NCI-H2196 treated with DMSO at 0.1 percent for 48 hours (cell line): ENCODE measurements at regions not wholly inside any gene's neighbourhood (a gene's known extent, or its start where the extent isn't known, plus 50 kb on each side); places are given as distances from the start of the nearest gene placed in this dataset.
"Not testable (repeated sequence)": the region's sequence is repeated elsewhere in the genome, so short reads cannot be mapped to it uniquely, and the experiment has no call there.

ENCODE experiments used
- DNase-seq: peaks from one replicate; lab custom pipeline; 2025; ENCODE audit not compliant: unreplicated experiment; lab: John Stamatoyannopoulos, UW

DNA sequence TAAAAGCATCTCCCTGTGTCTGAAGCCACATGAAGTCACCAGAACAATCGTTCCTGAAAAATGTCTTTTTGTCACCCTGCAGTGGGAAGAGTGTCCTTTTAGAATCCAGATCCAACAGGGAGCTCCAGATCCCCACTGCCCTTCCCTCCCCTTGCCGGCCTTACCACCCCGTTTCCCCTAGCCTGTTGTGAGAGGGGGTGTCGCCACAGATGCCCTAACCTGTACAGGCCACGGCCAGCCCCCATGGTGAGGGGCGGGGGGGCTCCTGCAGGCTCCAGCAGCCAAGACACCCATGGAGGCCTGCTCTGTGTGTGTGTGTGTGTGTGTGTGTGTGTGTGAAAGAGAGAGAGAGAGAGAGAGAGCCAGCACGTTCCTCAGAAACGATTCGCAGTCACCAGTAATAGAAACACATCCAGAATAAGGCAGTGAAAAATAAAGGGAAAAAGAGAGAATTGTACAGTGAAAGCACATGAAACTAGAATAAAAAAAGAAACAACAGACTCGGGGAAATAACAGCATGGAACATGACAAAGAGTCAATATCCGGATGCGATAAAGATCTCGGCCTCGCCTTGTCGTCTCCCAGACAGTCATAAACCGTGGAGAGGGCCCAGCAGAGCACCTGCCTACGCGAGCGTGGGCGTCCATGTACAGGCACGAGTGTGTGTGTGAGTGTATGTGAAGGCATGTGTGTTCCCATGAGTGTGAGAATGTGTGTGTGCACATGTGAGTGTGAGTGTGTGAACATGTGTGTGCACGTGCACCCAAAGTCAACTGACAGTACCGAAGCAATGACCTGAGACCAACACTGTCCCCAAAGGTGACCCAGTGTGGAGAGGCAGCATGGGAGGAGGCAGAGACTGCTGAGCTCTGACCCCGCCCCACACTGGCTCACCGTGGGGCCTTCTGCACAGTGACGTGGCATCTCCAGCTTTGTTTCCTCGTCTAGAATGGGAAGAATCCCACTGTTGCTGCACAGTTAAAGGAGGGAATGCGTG lies 303.8 kb downstream of the NPHP4 start:
- DNase-seq: no peak

DNA sequence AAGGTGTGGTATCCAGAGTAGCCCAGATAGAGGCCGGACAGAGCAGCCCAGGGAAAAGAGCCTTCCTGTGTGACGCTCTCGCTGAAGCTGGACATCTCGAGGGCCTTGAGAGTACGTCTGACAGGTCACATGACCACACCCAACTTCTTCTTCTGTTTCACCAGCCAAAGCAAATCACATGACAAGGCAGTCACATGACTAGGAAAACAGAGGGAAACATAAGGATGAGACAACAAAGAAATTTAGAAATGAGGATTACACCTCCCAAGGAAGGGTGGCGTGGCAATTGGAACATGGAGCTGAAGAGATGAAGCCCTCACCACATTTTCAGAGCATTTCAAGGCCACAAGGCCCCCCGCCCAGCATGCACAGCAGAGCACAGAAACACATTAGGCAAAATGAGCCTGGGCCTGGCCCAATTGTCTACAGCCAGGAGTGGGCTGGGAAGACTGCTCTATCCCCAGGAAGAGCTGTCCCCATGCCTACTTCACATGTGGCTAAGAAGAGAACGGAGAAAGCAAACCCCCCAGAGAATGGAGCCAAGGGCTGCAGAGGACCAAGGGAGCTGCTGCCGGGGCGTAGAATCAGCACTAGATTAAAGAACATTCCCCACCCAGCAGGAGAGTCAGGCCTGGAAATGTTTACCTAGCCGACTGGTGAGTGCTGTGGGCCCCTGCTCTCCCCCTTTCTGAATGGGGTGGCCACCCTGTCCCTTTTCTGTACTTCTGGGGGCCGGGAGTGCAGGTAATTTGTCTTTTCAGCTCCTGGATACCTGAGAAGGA lies 305.1 kb downstream of the NPHP4 start:
- DNase-seq: no peak

DNA sequence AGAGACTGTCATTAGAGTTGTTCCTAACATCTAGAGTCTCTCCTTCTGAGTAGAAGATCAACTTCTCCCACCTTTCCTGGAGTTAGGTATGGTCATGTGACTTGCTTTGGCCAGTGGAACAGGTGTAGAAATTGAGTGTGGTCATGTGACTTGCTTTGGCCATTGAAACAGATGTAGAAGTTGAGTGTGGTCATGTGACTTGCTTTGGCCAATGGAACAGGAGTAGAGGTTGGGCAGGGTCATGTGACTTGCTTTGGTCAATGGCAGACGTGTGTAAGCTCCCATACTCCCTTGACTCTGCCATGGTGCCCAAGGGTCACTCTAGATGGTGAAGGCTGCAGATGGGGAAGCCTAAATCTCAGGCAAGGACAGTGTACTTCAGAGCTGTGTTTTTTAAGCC lies 306.0 kb downstream of the NPHP4 start:
- DNase-seq: no peak

DNA sequence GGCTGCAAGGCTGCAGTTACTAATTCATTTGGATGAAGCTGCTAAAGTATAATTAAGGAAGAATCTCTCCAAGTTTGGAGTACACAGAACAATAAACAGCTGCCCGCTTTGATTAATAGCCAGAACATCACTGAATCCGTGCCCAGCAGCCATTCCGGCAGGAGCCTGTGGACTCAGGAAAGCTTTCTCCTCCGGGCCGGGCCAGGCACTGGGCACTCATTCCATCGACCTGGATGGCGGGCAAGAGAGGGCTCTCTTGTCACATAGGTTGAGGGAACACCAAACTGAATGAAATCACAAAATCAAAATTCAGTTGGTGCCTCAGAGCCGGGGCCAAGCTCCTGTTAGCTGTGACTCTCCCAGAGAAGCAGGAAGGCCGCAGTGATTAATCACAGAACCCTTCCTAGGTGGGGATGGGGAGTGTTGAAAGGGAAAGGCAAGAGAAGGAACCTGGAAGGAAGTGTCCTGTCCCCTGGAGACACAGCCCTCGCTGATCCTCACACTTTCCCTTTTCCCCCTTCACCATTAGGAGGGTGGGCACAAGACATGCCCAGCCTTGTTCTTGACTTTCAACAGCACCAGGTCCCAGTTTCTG lies 306.7 kb downstream of the NPHP4 start:
- DNase-seq: no peak

DNA sequence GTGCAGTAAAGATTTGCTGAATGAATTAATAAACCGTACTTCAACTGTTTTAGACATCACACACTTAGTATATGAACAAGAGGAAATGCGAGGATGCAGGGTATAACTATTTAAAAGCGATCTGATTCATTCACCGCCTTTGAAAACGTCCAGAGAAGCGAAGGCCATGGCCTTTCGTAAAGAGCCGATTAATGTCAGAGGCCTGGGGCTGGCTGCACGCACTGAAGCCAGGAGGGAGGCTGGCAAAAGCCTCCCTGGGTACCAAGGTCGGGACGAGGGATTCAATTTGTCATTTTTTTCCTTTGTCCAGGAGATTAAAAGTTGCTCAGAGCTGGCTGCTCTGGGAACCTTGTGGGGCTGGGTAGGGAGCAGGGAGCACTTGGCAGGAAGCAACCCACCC lies 307.4 kb downstream of the NPHP4 start:
- DNase-seq: no peak

DNA sequence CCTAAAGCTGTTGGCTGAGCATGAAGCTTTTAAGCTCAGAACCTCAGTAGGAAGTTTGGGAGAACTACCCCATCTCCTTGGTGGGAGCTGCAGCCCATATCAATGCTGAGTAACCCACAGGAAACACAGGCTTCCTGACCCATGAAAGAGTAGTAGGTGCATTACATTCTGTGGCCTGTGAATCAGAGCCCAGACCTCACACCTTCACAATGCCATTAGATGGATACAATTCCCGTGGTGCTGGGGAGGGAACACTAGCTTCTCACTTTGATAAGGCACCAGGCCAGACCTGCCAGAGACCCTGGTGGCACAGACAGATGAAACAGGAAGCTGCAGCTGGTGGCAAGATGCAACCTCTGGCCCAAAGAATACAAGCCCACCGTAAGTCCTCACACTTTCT lies 308.8 kb downstream of the NPHP4 start:
- no peak for DNase-seq

DNA sequence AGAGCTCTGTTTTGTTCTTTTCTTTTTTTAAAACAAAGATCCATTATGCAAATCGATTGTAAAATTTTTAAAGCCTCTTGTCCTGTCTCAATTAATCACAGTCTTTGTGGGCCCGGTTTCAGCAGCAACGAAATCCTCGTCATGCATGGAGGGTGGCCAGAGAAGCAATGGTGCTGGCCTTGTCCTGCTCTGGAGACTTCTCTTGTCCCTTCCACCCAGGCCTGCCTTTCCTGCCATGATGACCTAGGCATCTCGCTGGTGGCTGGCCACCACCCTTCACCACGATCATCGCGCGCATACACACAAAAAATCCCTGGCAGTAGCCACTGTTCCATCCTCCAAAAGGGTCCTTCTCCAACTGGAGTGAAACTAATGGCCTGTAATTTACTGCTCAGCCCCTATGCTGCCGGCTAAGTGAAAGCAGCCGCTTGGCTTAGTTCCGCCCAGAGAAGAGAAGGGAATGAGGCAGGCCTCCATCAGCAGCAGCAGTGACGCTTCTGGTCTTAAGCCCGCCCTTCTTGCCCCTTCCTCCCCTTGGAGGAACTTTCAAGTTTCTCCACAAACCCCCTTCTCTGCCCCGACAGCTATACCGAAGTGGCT lies 309.5 kb downstream of the NPHP4 start:
- DNase-seq: no peak

DNA sequence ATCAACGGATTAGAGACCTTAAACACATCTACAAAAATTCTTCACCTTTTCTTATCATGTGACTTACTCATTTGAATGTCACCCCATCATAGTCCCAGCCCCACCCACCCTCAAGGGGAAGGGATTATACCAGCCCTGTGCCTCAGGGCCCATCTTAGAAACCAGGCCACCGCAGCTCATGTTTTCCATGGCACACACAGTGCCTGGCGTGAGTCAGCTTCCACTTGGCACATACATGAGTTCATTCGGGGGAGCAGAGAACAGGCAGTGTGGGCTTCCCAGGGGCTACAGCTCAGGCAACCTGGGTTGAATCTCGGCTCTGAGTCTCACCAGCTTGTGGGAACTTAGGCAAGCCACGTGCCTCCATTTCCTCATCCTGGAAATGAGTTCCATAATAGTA lies 310.6 kb downstream of the NPHP4 start:
- DNase-seq: no peak

DNA sequence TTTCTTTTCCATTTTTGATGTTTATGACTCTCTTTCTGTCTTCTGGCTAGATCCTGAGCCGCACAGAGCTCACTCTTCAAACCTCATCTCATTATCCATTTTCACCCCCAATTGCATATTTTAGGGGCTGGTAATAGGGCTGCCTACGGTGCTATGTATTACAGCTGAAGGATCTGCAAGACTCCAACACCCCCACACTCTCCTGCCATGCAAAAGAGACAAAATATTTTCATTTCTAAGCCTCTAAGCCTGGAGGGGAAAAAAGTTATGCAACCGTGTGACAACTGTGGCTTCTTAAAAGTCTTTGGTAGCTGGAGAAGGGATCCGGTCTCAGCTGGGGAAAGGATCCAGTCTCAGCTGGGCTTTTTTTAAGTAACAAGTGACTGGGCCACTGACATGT lies 311.6 kb downstream of the NPHP4 start:
- DNase-seq: no peak

DNA sequence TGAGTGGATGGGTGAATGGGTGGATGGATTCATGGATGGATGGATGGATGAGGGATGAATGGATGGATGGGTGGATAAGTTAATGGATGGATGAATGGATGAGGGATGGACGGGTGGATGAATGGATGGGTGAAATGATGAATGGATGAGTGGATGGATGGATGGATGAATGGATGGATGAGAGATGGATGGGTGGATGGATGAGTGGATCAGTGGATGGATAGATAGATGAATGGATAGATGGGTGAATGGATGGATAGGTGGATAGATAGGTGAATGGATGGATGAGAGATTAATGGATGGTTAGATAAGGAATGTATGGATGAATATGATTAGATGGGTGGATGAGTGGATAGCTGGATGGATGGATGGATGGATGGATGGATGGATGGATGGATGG lies 313.5 kb downstream of the NPHP4 start:
- no peak for DNase-seq

DNA sequence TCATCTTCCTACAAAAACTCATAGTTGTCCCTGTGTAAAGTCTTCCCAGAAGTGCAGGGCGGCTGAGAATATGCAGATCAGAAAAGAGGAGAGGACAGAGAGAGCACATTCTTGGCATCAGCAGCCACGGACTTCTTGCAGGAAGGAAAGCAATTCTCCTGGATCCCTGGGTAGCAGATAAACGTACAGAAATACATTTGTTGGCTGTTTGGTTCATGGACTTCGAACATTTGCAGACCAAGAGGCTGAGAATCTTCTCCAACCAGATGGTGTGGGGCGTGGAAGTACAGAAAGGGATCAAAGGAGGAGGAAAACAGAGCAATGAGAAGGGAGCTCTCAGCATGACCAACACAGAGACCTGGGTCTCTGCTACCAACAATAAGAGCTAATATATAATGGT lies 319.9 kb downstream of the NPHP4 start:
- not testable (repeated sequence) for DNase-seq

DNA sequence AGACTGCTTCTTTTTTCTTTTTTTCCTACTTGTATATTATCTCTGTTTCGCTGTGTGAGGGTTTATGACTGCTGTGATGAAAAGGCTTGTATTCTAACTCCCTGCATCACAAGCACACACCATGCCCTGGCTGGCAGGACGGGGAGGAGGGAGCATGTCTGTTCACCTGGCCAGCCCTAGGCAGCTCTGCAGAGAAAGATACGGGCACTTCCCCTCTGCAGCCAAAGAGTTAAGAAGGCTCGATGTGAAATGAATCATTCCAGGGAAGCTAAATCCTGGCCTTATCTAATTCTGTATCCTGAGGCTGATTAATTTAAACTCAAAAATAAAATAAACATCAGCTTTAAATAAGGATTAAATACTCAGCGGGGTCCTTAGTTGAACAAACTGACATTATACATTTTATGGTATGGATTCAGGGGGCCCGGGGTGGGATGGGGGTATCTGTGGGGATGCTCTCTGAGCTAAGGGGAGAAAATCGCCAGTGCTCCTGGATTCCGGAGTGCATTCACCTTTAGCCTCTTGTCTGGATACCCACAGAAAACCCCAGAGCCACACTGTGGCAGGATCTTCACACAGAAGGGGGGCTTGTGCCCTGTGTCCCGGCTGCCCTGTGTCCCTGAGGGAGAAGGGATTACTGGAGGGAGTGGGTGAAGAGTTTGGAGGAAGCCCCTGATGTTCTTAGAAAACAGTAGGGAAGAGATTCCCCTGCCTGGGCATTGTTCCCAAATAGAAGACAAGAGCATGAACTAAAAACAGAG lies 321.5 kb downstream of the NPHP4 start:
- DNase-seq: no peak

DNA sequence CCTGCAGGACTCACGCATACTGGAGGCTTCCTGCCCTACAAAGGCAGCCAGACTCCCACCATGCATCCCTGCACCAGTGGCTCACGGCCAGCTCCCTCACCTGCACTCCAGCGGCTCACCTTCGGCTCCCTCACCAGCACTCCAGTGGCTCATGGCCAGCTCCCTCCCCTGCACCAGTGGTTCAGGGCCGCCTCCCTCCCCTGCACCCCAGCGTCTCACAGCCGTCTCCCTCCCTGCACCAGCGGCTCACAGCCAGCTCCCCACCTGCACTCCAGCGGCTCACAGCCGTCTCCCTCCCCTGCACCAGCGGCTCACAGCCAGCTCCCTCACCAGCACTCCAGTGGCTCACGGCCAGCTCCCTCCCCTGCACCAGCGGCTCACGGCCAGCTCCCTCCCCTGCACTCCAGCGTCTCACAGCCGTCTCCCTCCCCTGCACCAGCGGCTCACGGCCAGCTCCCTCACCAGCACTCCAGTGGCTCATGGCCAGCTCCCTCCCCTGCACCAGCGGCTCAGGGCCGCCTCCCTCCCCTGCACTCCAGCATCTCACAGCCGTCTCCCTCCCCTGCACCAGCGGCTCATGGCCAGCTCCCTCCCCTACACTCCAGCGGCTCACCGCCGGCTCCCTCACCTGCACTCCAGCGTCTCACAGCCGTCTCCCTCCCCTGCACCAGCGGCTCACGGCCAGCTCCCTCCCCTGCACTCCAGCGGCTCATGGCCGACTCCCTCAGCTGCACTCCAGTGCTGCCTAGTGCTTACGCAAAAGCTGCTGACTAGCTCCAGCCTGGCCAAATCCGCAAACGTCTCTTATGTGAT lies 324.5 kb downstream of the NPHP4 start:
- DNase-seq: peak; percentile 46

DNA sequence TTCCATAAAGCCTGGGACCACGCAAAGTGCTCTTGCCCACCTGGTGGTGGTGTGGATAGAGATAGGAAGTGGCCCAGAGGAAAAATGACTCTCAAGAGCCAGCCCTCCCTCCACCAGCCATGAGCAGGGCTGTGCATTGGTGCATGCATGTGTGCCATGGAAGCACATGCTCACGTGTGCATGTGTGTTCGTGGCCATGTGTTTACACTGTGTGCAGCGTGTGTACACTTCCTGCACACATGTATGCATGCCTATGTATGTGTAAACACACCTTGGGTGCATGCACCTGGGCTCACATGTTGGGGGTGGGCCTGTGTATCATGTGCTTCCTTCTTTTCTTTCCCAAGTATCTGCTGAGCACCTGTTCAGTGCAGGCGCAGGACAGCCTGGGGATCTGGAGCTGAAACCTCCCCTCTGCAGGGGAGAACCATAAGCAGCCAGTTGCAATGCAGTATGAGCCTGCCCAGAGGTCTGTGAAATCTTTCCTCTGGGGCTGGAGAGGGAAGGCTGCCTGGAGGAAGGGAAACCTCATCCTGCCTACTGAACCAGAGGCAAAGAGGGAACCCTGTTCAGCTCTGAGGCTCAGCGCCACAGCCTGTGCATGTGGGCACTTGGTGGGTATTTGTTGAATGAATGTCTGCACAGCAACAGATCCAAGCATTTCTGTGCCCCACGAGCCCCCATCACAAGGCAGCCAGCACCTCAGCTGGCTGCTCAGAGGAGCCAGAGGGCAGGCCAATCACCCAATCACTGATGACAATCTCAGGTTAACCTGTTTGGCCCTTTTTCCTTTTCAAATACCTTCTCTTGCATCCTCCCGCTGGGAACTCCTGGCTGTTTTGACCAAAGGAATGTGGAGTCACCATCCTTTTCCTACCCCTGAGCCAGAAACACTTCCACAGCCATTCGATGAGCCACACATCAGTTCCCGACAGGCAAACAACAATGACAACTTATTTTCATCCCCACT lies 327.0 kb downstream of the NPHP4 start:
- DNase-seq: no peak

DNA sequence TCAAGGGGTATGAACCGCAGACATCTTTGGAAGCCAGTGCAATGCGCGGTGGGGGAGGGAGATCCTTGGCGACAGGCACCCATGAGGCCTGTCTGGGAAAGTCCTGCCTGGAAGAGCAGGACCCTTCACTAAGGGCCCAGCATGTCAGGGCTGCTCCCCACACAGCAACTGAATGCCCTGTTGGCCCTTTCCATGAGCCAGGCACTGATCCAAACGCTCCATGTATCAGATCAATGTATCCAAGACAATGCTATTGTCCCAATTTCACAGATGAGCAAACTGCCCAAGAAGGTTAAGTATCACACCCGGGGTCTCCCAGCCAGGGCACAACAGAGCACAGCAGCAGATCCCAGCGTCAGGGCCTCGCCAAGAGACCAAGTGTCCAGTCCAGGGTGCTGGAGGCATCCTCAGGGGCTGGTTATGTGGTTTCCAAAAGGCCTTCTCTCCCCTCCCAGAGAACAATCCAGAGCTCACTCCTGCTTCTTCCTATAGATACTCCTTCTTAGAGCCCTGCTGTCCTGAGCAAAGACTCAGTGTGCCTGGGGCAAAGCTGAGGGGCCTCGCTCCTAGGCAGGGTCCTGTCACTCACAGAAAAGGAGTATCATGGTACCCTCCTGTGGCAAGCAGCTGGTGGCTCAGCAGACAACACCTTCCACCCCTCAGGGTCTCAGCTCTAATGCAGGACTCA lies 328.0 kb downstream of the NPHP4 start:
- DNase-seq: no peak

DNA sequence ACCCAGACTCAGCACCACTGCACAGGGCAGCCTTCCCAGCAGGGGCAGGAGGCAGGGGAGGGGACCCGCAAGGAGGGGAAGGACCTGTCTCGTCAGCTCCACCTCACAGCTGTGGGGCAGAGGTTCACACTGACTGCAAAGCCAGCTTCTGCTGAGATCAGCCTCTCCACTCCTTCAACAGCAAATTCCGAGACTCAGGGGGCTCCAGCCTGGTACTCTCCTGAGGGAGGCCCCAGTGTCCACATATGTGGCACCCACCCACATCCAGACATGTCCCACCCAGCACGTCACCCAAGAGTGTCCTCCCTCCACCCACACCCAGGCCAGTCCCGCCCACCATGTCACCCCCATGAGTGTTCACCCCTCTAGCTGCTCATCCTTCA lies 329.5 kb downstream of the NPHP4 start:
- no peak for DNase-seq

DNA sequence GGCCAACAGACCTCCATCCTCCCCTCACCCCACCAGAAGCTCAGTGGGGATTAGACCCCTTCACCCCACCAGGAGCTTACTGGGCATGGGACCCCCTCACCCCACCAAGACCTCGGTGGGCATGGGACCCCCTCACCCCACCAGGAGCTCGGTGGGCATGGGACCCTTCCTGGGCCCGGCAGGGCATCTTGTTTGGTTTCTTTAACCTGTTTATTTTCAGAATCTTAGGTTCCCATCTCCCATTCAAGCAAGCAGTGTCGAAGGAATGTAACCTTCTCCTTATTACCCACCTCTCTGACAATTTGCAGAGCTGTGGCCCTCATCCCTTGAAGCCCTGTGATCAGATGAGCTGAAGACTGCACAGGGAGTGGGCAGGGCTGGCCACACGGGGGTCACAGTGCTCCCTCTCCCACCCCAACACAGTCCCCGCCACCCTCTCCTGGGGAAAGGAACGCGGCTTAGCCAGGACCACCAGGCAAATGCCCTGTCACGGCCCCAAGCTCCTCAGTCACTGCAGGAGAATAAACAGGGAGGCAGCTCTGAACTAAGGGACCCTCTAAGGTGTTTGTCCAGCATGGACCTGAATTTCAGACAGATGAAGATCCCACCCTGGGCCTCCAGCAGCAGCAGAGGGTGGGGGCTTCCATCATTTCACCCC lies 330.0 kb downstream of the NPHP4 start:
- no peak for DNase-seq
